ENCODE measurements at regions not wholly inside any gene's neighbourhood (a gene's known extent, or its start where the extent isn't known, plus 50 kb on each side); places are given as distances from the start of the nearest gene placed in this dataset.

GRCh38 chr5:152542741-152543140 is 137.7 kb upstream of the NMUR2 start:
- Histone ChIP-seq H3K9me3 (no peaks in the 10 kb centered on the region), H3K4me3 (no peak overlapping the region), H3K4me1 (no peaks in the 10 kb centered on the region), H3K4me2 (no peak overlapping the region), H3K27ac (no peak overlapping the region)
- FAIRE-seq (no peak), DNase-seq (ENCODE audit: low read depth in 1 of 2, low spot score in 1 of 2) (no peak), ATAC-seq (no peak)
- no peak for TF ChIP-seq ZC3H11A (IDR thresholded peaks at IDR 0.05)
- TF ChIP-seq REST (IDR thresholded peaks at IDR 0.05): peak; percentile 78
- POLR2A ChIA-PET: no interaction called here
- CTCF ChIA-PET: interaction anchor here (0.6 to 1.8 kb wide), 2 partner anchors 1411 to 1422 kb away, joined by 3 to 5 read pairs; no protein-coding TSS in a partner anchor
- WGBS (ENCODE audit: missing lambda C conversion rate): 4% methylated on average over 3 of the region's 3 CpGs

GRCh38 chr5:152546493-152546892 is 141.4 kb upstream of the NMUR2 start:
- ATAC-seq (no peak), DNase-seq (ENCODE audit: low read depth in 1 of 2, low spot score in 1 of 2) (no peak), FAIRE-seq (no peak)
- ChIA-PET CTCF (no interaction called here), POLR2A (no interaction called here)
- H3K4me3 ChIP-seq: no peak overlapping the region
- TF ChIP-seq USF2 (IDR thresholded peaks at IDR 0.05) (no peak), EHF (CRISPR knock-in tag; IDR thresholded peaks at IDR 0.05) (no peak), CHD4 (IDR thresholded peaks at IDR 0.05; ENCODE audit: borderline replicate concordance) (no peak), MAX (IDR thresholded peaks at IDR 0.05) (no peak)
- H3K4me1 ChIP-seq: no peaks in the 10 kb centered on the region
- 1% methylated on average over 2 of the region's 2 CpGs for WGBS (ENCODE audit: missing lambda C conversion rate)
- no peak overlapping the region for H3K27ac ChIP-seq
- H3K4me2 ChIP-seq: no peak overlapping the region
- H3K9me3 ChIP-seq: no peaks in the 10 kb centered on the region

GRCh38 chr5:152547202-152547601 is 142.1 kb upstream of the NMUR2 start:
- 2% methylated on average over 5 of the region's 5 CpGs for WGBS (ENCODE audit: missing lambda C conversion rate)
- no peak for ATAC-seq
- no peaks in the 10 kb centered on the region for H3K9me3 ChIP-seq
- ChIA-PET POLR2A (no interaction called here), CTCF (interaction anchor here (0.6 kb wide), 1 partner anchor 31 kb away, joined by 3 read pairs; no protein-coding TSS in a partner anchor)
- no peak overlapping the region for H3K4me2 ChIP-seq
- no peak overlapping the region for H3K27ac ChIP-seq
- FAIRE-seq: no peak
- H3K4me3 ChIP-seq: no peak overlapping the region
- no peaks in the 10 kb centered on the region for H3K4me1 ChIP-seq
- TF ChIP-seq ZFP36 (IDR thresholded peaks at IDR 0.05; ENCODE audit: borderline replicate concordance, partially characterized antibody): no peak
- no peak for TF ChIP-seq RCOR1 (IDR thresholded peaks at IDR 0.05; ENCODE audit: low read depth, low read length)
- TF ChIP-seq HDAC2 (IDR thresholded peaks at IDR 0.05): no peak
- TF ChIP-seq HES2 (IDR thresholded peaks at IDR 0.05): no peak
- no peak for TF ChIP-seq E2F6 (IDR thresholded peaks at IDR 0.05; ENCODE audit: borderline replicate concordance, low read depth)
- TF ChIP-seq HEYL (CRISPR knock-in tag; IDR thresholded peaks at IDR 0.05): no peak
- TF ChIP-seq HOXB5 (CRISPR knock-in tag; IDR thresholded peaks at IDR 0.05): no peak
- no peak for TF ChIP-seq BCL3 (IDR thresholded peaks at IDR 0.05)
- no peak for DNase-seq (ENCODE audit: low read depth in 1 of 2, low spot score in 1 of 2)
